Nucleus accumbens (tissue), 56 donors: ENCODE measurements at regions not wholly inside any gene's neighbourhood (a gene's known extent, or its start where the extent isn't known, plus 50 kb on each side); places are given as distances from the start of the nearest gene placed in this dataset.
"Not testable (repeated sequence)": the region's sequence is repeated elsewhere in the genome, so short reads cannot be mapped to it uniquely, and the experiment has no call there.

Source experiments
- DNase-seq, 56 donors: peaks; one replicate each; lab custom pipeline; 2025; lab: John Stamatoyannopoulos, UW

- no peak for DNase-seq
Observed at GRCh38 chr12:67484791-67485480, 163.6 kb upstream of the DYRK2 start.

- DNase-seq, result no peak
Observed at GRCh38 chr12:67486671-67487070, 161.9 kb upstream of the DYRK2 start.

GRCh38 chr12:67488349-67488748 lies 160.2 kb upstream of the DYRK2 start:
- not testable (repeated sequence) for DNase-seq

- no peak for DNase-seq
Observed at GRCh38 chr12:67489007-67489406, 159.5 kb upstream of the DYRK2 start.

GRCh38 chr12:67496581-67496980 lies 152.0 kb upstream of the DYRK2 start:
- DNase-seq, result no peak

GRCh38 chr12:67498991-67499390 lies 149.6 kb upstream of the DYRK2 start:
- no peak for DNase-seq

GRCh38 chr12:67501362-67501761 lies 147.2 kb upstream of the DYRK2 start:
- no peak for DNase-seq

GRCh38 chr12:67504026-67504425 lies 144.5 kb upstream of the DYRK2 start:
- no peak for DNase-seq

GRCh38 chr12:67506739-67507138 lies 141.8 kb upstream of the DYRK2 start:
- DNase-seq, result no peak

GRCh38 chr12:67508830-67509229 lies 139.7 kb upstream of the DYRK2 start:
- DNase-seq, result no peak

- no peak for DNase-seq
Observed at GRCh38 chr12:67509666-67510386, 138.7 kb upstream of the DYRK2 start.

- no peak for DNase-seq
Observed at GRCh38 chr12:67512061-67512460, 136.5 kb upstream of the DYRK2 start.

- no peak for DNase-seq
Observed at GRCh38 chr12:67514502-67514901, 134.0 kb upstream of the DYRK2 start.

GRCh38 chr12:67515679-67516340 lies 132.7 kb upstream of the DYRK2 start:
- DNase-seq, result no peak

GRCh38 chr12:67517181-67517887 lies 131.2 kb upstream of the DYRK2 start:
- peak in 1 of 56 donors; percentile 6 for DNase-seq

GRCh38 chr12:67519484-67520433 lies 128.8 kb upstream of the DYRK2 start:
- no peak for DNase-seq

- DNase-seq, result no peak
Observed at GRCh38 chr12:67520606-67521005, 127.9 kb upstream of the DYRK2 start.

- DNase-seq, result no peak
Observed at GRCh38 chr12:67522222-67522621, 126.3 kb upstream of the DYRK2 start.

GRCh38 chr12:67523538-67523937 lies 125.0 kb upstream of the DYRK2 start:
- DNase-seq, result no peak
